ENCODE measurements at regions not wholly inside any gene's neighbourhood (a gene's known extent, or its start where the extent isn't known, plus 50 kb on each side); places are given as distances from the start of the nearest gene placed in this dataset.

DNA sequence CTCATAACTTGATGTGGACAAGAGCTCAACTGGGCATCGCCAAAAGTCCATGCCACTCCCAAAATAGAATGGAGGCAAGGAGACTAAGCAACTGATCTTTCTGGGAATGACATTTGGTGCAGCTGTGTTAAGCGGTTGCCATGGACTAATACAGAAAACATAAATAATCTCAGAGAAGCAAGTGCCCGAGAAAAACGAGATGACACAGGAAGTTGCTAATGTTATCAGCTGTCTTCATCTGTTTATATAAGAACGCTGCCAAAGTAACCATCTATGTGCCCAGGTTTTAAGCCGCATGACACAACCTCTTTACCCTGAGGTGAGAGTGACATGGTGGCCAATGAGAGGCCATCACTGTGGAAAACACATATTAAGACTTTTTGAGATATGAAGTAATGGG, 54.9 kb upstream of the SACS start:
- FAIRE-seq (no peak), DNase-seq (ENCODE audit: extremely low spot score, insufficient read length, low read depth) (no peak)

DNA sequence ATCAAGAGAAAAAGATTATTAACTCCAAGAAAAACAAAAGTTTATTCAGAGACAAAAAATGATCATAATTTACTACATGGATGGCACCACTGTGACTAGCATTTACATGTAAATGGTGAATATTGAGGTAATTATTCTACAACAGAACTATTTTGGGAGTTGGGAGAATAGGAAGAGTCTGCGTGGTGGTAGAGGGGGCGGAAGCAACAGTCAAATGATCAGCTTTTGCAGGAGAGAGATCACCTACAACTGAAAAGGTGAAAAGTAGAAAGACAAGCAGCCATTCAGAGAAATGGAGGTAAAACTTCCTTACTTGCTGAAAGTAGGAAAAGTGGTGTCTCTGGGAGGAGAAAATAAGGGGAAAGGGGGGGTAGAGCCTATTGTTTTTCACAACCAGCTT, 62.8 kb upstream of the SACS start:
- DNase-seq (ENCODE audit: extremely low spot score, insufficient read length, low read depth) (no peak), FAIRE-seq (no peak)

DNA sequence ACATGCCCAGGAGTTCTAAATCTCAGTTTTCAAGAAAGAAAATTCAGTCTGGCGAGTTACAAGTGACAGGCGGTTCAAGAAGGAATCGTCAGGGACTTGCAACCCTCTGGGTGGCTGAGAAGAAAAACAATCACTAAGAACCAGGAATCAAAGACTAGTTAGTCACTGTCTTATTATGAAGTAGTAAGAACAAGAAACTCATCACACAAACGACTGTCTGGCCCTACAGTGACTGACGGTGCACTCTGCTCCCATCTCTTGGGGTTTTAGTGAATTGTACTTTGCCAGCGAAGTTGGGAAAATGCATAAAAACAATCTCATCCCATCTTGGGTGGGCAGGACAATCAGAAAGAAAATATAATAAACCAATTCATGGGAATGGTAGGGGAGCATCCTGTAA, 63.7 kb upstream of the SACS start:
- DNase-seq (ENCODE audit: extremely low spot score, insufficient read length, low read depth) (no peak), FAIRE-seq (no peak)

DNA sequence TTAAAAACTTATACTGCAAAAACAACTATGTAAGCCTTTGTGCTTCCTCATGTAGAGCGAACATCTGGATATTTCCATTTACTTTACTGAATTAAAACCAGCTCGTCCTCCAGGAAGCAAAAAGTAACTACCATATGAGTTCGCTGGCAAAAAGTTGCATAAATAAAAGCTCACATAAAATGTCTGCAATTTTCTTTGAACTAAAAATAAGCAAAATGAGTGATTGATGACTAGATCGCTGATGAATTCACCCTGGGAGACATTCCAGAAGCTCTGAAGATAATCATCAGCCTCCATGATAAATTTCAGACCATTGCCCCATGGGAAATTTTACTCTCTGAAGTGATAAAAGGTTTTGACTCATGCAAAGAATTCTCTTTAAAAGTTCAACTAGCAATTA, 67.3 kb upstream of the SACS start:
- DNase-seq (ENCODE audit: extremely low spot score, insufficient read length, low read depth) = no peak
- no peak for FAIRE-seq

DNA sequence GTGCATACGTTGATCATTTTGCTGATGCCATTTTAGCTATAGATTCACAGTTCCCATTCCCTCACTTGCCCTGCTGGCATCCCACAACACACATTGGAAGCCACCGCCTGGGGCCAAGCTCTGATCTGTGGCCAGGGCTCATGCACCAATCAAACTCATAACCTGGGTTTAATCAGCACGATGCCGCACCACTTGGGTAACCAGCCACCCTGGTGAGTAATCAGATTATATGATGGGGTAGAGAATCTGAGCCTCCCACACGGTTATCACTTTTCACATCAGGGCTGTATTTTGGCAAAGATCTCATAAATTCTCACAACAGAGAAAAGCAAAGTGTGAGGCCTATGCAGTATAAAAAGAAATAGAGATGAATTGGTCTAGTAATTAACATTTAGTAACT, 66.0 kb upstream of the TNFRSF19 start:
- FAIRE-seq (no peak), DNase-seq (ENCODE audit: extremely low spot score, insufficient read length, low read depth) (no peak)

DNA sequence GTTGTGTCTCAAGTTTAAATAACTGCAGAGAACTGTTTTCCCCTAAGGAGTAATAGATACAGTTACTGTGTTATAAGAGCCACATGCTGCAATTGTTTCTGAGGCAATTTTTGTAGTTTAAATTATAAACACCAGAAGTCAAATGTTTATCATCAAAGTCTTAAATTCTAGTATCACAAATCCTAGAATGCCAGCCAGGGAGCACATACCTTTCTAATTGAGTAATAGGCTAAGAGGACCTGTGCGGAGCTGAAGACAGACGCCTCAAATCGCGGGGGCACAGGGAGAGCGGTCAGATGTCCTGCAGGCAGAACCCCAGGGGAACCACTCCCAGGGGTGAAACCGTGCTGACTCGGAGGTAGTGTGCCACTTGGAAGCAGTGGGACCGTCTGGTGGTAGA, 65.2 kb upstream of the TNFRSF19 start:
- DNase-seq (ENCODE audit: extremely low spot score, insufficient read length, low read depth) (no peak), FAIRE-seq (no peak)

DNA sequence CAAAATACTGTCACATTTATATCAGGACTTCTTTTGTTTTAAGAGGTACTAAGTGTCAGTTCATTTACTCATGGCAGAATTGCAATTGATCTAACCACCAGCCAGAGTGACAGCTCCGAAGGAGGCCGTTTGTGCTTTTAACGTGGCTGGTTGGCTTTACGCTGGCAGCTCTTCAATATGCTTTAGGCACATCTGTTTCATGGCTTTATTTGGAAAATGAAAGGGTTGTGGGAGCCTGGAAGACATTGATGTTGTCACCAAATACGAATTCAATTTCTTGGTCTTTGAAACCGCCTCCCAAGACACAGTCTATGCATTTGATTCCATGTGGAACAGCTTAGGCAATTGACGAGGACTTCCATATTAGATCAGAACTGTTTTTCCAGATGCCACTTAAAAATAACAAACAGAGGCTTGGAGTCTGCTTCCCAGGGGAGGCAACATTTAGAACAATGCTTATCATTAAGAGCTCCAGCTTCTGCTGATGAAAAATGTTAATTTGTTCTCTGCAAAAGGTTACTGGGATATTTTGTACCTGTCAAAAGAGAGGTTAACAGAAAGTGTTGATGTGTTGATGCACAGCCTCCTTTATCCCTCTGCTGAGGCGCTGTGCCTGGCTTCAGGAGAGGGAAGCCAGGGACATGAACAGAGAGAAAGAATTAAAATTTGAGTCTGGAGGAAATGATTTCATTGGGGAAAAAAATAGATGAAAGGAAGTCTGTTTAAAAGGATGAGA, 64.0 kb upstream of the TNFRSF19 start:
- FAIRE-seq = no peak
- no peak for DNase-seq (ENCODE audit: extremely low spot score, insufficient read length, low read depth)

DNA sequence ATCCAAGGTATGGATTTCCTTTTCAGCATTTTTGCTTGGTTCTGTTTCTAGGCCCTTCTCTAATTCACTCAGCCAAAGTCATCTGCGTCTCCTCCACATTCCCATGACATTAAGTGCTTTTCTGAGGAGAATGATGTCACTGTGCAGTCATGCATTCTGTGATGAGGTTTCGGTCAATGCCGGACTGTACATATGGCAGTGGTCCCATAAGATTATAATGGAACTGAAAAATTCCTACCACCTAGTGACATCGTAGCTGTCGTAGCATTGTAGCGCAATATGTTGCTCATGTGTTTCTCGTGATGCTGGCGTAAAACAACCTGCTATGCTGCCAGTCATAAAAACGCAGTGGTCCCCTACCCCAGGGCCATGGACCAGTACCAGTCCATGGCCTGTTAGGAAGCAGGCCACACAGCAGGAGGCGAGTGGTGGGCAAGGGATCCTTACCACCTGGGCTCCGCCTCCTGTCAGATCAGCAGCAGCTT, 63.4 kb upstream of the TNFRSF19 start:
- FAIRE-seq = no peak

DNA sequence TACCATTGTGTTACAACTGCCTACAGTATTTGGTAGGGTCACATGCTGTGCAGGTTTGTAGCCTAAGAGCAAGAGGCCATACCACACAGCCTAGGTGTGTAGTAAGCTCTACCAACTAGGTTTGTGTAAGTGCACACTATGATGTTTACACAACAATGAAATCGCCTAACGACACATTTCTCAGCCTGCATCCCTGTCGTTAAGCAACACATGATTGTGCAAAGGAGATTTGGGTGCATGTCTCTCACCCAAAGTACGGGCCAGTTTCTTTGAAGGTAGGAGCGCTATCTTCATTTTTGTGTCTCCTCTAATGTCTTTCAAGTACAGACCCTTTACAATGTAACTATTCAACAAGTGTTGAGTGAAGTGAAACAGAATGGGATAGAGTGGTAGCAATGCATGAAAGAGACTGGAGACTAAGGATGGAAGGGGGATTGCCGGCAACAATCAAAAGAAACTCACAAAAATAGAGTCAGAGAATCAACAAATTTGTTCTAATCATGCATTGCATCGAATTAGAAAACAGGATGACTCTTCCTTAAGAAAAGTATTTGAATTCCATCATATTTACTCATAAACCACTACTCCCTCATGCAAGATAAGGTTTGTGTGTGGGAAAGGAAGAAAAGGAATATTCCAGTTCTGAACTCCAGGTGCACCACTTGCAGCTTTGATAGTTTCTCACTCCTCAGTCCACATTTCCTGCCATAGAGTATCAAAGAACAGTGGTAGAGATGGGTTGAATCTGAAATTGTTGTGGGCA, 60.2 kb upstream of the TNFRSF19 start:
- no peak for DNase-seq (ENCODE audit: extremely low spot score, insufficient read length, low read depth)
- no peak for FAIRE-seq

More for the DNA sequence above, 63.4 kb upstream of the TNFRSF19 start:
- no peak for DNase-seq (ENCODE audit: extremely low spot score, insufficient read length, low read depth)

DNA sequence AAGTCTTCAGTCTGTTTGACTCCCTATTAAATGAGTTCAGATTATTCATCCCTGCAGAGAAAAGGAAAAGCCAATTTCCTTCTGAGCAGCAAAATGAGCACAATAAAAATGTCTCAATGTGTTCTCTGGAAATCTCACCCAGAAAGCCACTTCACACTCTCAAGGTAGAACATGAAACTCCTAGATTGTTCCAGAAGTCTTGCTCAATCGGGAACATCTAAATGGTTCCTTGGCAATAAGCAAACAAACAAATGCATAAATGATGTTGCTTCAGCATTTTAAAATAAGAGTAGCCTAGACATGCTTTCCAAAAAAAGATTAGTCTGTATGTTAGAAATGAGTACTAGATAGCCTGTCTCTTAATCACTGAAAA, 59.7 kb upstream of the TNFRSF19 start:
- no peak for DNase-seq (ENCODE audit: extremely low spot score, insufficient read length, low read depth)
- no peak for FAIRE-seq

DNA sequence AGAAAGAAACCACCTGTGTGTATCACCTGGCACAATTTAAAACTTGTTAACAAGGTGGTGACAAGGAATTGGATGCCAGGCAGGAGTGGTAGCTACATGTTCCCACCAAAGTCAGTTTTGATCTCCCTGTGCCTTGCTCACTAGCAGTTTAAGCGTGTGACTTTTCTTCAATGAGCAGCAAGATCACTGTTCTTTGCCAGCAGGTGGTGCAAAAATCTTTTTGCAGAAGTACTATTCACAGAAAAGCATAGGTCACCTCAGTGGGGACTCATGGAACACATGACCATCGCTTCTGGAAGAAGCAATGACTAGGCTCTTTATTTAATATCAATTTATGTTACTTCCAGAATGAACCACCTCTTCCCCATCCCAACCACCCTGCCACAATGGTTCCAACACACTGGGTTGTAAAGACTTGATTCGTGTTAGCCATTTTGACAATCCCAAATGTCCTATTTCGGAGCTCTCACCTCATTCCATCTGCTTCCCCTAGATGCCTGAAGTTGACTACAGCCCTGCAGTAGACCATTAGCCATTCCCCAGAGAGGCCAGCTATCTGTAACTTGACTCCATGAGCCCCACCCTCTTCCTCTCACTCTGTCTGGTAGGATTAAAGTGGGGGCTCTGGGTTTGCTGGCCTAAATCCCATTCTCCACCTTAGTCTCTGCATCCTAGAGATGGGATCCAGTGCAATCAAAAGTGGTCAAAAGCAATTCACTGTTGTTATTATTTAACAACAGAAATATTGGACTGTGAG, 59.1 kb upstream of the TNFRSF19 start:
- FAIRE-seq = peak; percentile 63
- no peak for DNase-seq (ENCODE audit: extremely low spot score, insufficient read length, low read depth)

DNA sequence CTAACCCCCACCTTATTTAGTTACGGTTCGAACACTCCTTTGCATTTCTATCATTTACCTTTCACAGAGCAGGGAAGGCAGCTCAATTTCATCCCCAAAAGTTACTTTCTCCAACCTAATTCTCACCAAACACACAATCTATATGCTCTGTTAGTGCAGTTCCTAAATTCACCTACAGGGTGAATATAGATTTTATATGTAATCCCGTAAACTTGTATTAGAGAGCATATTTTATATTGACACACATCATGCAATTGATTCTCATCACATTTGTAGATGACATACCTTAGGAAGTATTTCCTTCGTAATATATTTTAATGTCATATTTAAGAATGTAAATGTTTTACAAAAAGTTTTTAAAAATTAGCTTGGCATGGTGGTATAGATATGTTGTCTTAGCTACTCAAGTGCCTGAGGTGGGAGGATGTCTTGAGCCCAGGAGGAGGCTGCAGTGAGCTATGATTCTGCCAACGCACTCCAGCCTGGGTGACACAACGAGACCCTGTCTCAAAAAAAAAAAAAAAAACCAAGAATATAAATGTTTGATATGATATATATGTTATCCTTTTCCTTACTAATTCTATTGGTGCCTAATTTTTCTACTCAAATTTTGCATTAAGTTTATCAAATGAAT, 57.3 kb upstream of the TNFRSF19 start:
- DNase-seq (ENCODE audit: extremely low spot score, insufficient read length, low read depth) = no peak
- no peak for FAIRE-seq

DNA sequence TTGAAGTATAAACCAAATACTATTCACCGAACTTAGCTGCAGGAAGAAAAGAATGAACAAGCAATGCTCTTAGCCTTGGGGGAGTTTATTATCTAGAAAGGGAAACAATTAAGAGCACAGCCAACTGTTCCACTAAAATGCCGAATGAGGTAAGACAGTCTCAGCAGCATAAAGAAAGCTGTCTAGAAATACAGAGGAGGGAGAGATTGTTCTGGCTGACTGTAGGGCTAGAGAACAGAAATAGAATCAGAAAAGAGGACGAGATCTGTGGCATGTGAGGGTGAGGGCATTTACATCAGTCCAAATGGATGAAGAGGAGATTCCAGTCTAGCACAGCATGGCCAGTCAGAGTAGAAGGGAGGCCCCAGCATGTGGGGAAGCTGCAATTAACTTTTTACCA, 56.8 kb upstream of the TNFRSF19 start:
- no peak for FAIRE-seq
- DNase-seq (ENCODE audit: extremely low spot score, insufficient read length, low read depth) = no peak

DNA sequence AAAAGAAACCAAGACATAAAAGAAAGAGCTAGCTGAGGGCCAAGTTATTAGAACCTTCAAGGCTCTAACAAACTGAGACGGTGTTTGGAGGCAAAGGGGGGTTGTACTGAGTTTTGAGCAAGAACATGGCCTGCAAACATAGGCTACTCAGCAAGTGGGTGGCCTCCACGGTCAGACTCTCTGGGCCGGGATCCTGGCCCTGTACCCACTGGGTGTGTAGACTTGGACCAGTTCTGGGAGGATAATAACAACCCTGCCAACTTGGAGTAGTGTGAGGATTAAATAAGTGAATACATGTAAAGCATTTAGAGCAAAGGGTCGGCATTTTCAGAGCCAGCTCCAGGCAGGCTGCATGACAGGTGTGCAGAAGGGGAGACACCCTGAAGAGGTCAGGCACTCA, 56.1 kb upstream of the TNFRSF19 start:
- FAIRE-seq (no peak), DNase-seq (ENCODE audit: extremely low spot score, insufficient read length, low read depth) (no peak)

DNA sequence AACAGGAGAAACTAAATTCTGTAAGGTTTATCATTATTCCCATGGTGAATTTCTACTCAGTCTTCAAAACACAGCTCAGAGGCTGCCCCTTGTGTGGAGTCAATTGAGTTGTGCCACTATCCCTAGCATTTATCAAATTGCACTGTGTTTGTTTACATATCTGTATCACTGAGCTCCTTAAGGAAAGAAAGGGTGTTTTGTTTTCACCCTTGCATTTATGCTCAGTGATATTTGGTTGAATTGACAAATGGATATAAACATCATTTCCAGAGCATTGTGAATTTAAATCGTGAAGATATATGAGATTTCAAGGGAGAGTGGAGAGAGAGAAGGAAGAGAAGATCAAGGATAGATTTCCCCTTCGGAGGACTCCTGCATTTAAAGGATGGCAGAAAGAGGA, 55.1 kb upstream of the TNFRSF19 start:
- DNase-seq (ENCODE audit: extremely low spot score, insufficient read length, low read depth) (no peak), FAIRE-seq (no peak)

DNA sequence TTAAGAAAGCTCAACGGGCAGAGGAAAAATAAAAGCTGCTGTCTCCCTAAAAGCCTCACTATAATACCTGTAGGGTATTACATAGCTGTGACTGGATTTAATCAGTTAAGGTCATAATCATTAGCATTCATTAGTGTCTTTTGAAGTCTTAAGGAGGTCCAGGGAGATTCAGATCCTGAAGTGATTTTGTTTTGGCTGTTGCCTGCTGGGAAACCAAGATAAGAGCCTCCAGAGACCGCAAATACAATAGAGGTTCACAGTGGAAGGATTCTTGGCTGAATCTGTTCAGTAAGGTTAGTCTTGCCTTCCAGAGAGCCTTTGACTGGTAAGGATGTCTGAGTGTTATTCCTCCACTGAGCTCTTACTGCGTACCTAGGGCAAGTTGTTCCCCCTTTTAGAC, 54.0 kb upstream of the TNFRSF19 start:
- FAIRE-seq (no peak), DNase-seq (ENCODE audit: extremely low spot score, insufficient read length, low read depth) (no peak)

DNA sequence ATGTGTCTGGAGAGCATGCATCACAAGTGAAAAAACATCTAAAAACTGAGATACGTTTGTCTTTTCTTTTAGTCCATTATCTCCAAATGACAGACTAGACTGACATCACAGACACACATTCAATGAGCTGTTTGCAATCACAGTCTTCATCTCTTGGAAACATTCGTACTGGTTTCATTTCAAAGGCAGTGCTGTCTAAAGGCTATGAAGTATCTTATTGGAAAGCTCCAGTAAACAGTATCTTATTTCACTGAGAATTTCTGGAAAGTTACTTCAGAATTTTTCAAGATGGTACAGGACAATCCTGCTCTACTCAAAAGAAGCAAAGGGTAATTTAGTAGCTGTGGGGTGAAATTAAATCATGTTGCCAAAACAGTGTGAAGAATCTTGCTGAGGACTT, 53.5 kb upstream of the TNFRSF19 start:
- DNase-seq (ENCODE audit: extremely low spot score, insufficient read length, low read depth) = no peak
- FAIRE-seq = no peak

DNA sequence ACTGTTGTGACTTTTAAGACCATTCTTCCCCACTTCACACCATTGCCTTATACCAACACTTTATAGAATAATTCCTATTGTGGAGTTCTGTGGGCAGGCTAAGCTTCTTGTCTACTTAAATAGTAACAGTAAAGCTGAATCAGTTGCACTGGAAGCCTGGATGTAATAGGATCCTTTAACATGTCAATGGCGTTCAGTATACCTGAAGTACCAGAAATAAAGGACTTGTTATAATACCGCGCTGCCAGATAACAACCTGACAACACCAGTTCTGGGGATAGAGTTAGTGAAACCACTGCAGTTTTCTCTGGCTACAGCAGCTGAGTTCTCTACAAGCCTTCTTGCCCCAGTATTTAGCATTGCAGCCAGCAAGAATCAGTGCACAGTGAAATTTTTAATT, 52.0 kb upstream of the TNFRSF19 start:
- DNase-seq (ENCODE audit: extremely low spot score, insufficient read length, low read depth) = no peak
- no peak for FAIRE-seq
